ENCODE measurements at regions not wholly inside any gene's neighbourhood (a gene's known extent, or its start where the extent isn't known, plus 50 kb on each side); places are given as distances from the start of the nearest gene placed in this dataset.

DNA sequence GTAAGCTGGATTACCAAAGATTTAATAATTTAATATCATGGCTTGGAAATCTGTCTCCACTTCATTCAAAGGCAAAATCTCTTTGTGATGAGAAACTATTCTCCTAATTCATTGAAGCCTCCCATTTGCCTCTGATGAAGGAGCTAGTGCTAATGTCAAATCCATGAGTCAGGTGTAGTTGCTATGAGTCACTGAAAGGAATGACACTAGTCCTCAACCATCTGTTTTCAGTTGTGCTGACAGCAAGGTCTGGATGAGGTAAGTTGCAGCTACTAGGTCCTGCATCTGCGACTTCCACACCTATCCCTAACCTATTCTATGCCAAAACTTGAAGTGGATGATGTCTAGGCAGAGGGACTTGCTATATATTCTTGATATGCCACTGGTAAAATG is 324.0 kb upstream of the UBE2E3 start:
- no peak overlapping the region for H3K4me3 ChIP-seq
- H3K9me3 ChIP-seq (replicated peaks) = no peaks in the 10 kb centered on the region
- H3K4me1 ChIP-seq = 0 out of 2 replicates have a peak, but pooled peaks cover 3% of the 10 kb centered on the region
- no peaks in the 10 kb centered on the region for H3K36me3 ChIP-seq
- DNase-seq = no peak
- H3K27me3 ChIP-seq = no peaks in the 10 kb centered on the region
- H3K27ac ChIP-seq = no peak overlapping the region

GRCh38 chr2:180655842-180656454 is 324.5 kb upstream of the UBE2E3 start:
- no peak for DNase-seq
- Histone ChIP-seq H3K36me3 (no peaks in the 10 kb centered on the region), H3K4me3 (no peak overlapping the region), H3K9me3 (replicated peaks) (no peaks in the 10 kb centered on the region), H3K4me1 (0 out of 2 replicates have a peak, but pooled peaks cover 3% of the 10 kb centered on the region), H3K27ac (no peak overlapping the region), H3K27me3 (no peaks in the 10 kb centered on the region)

DNA sequence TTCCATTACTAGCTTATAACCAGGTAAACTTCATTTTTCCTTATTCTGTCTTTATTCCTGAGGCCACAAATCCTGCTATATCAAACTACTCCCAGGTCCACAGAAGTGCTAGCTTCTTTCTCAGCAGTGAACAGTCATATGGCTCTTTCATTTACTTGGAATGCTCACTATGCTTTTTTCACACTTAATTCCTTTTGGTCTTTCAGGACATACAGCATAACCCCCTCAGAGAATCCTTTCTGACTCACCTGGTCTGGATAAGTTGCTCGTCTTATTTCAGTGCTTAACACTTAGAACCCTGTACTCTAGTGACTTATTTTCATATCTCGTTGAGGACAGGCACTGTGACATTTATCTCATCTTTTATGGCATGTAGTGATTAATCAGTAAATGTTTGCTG is 325.0 kb upstream of the UBE2E3 start:
- no peak overlapping the region for H3K4me3 ChIP-seq
- no peak overlapping the region for H3K27ac ChIP-seq
- no peak for DNase-seq
- H3K27me3 ChIP-seq = no peaks in the 10 kb centered on the region
- H3K4me1 ChIP-seq = 0 out of 2 replicates have a peak, but pooled peaks cover 3% of the 10 kb centered on the region
- H3K36me3 ChIP-seq = no peaks in the 10 kb centered on the region
- H3K9me3 ChIP-seq (replicated peaks) = no peaks in the 10 kb centered on the region

- no peak overlapping the region for H3K4me3 ChIP-seq
- no peak for DNase-seq
- H3K27me3 ChIP-seq = no peaks in the 10 kb centered on the region
- H3K9me3 ChIP-seq (replicated peaks) = no peaks in the 10 kb centered on the region
- H3K27ac ChIP-seq = no peak overlapping the region
- 0 out of 2 replicates have a peak, but pooled peaks cover 3% of the 10 kb centered on the region for H3K4me1 ChIP-seq
- no peaks in the 10 kb centered on the region for H3K36me3 ChIP-seq
These were observed 326.9 kb upstream of the UBE2E3 start for GRCh38 chr2:180653481-180653880.

DNA sequence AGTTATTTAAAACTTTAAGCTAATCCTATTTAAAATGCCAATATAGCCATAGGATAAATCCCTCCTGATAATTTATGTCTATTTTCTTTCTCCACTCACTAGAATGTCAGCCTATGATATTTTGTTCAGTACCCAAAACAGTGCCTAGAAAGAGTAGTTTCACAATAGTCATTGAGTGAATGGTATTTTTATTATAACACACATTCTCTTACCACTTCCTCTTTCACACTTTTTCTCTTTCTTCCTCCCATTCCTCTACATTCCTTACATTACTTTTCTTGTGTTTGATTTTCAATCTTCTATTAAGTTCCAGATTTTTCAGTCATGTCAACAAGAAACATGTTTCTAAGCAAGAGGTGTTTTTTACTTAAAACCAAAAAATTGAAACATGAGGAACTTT is 327.6 kb upstream of the UBE2E3 start:
- Histone ChIP-seq H3K27me3 (no peaks in the 10 kb centered on the region), H3K4me1 (0 out of 2 replicates have a peak, but pooled peaks cover 3% of the 10 kb centered on the region), H3K9me3 (replicated peaks) (no peaks in the 10 kb centered on the region), H3K27ac (no peak overlapping the region), H3K4me3 (no peak overlapping the region), H3K36me3 (no peaks in the 10 kb centered on the region)
- no peak for DNase-seq

GRCh38 chr2:180651596-180651995 is 328.8 kb upstream of the UBE2E3 start:
- Histone ChIP-seq H3K27ac (no peak overlapping the region), H3K9me3 (replicated peaks) (no peaks in the 10 kb centered on the region), H3K36me3 (no peaks in the 10 kb centered on the region), H3K27me3 (no peaks in the 10 kb centered on the region), H3K4me1 (0 out of 2 replicates have a peak, but pooled peaks cover 3% of the 10 kb centered on the region), H3K4me3 (no peak overlapping the region)
- DNase-seq = no peak

DNA sequence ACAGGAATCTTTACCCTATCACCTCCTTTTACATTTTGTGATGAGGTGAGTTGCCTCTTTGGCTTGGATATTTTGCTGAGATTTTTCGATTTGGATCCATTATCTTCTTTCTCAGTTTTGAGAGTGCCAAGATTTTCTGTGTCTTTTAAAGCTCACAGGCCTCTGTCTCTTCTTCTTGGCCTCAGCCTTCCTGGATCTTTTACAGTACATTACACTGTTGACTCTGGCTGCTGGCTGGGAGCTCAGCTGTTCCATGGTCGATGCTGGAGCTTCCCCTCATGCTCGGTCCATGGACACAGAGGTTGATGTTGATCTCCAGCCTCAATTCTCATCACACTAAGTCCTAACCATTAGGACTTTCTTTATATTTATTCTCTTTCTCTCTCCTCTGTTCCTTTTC is 332.8 kb upstream of the UBE2E3 start:
- peak in 1 of 2 experiments; percentile 25 for DNase-seq
- Histone ChIP-seq H3K27ac (no peak overlapping the region), H3K4me1 (0 out of 2 replicates have a peak, but pooled peaks cover under 1% of the 10 kb centered on the region), H3K4me3 (no peak overlapping the region), H3K27me3 (no peaks in the 10 kb centered on the region), H3K36me3 (no peaks in the 10 kb centered on the region), H3K9me3 (replicated peaks) (no peaks in the 10 kb centered on the region)

DNA sequence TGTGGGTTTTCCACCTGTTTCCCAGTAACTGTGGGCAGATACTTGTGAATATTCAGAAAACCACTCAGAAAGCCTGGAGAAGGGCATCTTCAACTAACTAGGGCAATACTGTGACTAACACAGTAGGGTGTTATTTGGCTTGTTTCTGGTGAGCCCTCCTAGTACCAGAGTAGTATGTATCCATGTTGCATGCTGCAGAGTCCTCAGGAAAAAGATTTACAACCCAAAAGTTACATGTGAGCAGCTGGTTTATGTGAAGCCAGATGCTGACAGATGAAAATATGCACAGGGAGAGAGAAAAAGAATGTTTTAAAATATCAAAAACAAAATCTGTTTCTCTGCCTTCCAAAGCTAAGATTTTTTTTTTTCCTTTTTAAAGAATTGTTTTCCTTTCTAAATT is 333.2 kb upstream of the UBE2E3 start:
- H3K27ac ChIP-seq = no peak overlapping the region
- no peaks in the 10 kb centered on the region for H3K9me3 ChIP-seq (replicated peaks)
- H3K4me3 ChIP-seq = no peak overlapping the region

GRCh38 chr2:180646756-180647155 is 333.6 kb upstream of the UBE2E3 start:
- DNase-seq = no peak
- H3K27me3 ChIP-seq = no peaks in the 10 kb centered on the region
- H3K4me1 ChIP-seq = no peaks in the 10 kb centered on the region
- H3K27ac ChIP-seq = no peak overlapping the region
- H3K9me3 ChIP-seq (replicated peaks) = no peaks in the 10 kb centered on the region
- no peak overlapping the region for H3K4me3 ChIP-seq
- H3K36me3 ChIP-seq = no peaks in the 10 kb centered on the region

More for the DNA sequence above, 333.2 kb upstream of the UBE2E3 start:
- DNase-seq = no peak
- Histone ChIP-seq H3K36me3 (no peaks in the 10 kb centered on the region), H3K4me1 (no peaks in the 10 kb centered on the region), H3K27me3 (no peaks in the 10 kb centered on the region)

DNA sequence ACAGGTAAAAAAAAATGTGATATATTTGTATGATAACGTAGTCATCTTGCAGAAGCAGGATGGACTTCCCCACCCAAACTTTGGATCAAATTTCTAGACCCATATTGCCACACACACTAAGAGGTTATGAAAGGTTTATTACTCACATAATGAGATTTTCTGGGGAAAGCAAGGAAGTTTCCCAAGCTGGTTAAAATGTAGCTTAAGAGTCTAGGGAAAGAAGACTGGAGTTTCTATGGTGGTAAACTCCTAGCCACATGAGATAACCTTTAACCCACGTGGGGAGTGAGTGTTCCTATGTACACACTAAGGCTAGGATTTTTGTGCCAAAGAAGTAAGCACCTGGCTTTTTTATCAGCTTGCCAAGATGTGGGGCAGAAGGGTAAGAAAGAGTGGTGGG is 335.7 kb upstream of the UBE2E3 start:
- Histone ChIP-seq H3K4me1 (no peaks in the 10 kb centered on the region), H3K36me3 (no peaks in the 10 kb centered on the region), H3K4me3 (no peak overlapping the region), H3K27me3 (no peaks in the 10 kb centered on the region), H3K9me3 (replicated peaks) (no peaks in the 10 kb centered on the region), H3K27ac (no peak overlapping the region)
- peak in 1 of 2 experiments; percentile 27 for DNase-seq

- no peak overlapping the region for H3K27ac ChIP-seq
- no peaks in the 10 kb centered on the region for H3K4me1 ChIP-seq
- DNase-seq = no peak
- no peaks in the 10 kb centered on the region for H3K9me3 ChIP-seq (replicated peaks)
- H3K36me3 ChIP-seq = no peaks in the 10 kb centered on the region
- H3K27me3 ChIP-seq = no peaks in the 10 kb centered on the region
- H3K4me3 ChIP-seq = no peak overlapping the region
These were observed 349.6 kb upstream of the UBE2E3 start for GRCh38 chr2:180630756-180631155.

DNA sequence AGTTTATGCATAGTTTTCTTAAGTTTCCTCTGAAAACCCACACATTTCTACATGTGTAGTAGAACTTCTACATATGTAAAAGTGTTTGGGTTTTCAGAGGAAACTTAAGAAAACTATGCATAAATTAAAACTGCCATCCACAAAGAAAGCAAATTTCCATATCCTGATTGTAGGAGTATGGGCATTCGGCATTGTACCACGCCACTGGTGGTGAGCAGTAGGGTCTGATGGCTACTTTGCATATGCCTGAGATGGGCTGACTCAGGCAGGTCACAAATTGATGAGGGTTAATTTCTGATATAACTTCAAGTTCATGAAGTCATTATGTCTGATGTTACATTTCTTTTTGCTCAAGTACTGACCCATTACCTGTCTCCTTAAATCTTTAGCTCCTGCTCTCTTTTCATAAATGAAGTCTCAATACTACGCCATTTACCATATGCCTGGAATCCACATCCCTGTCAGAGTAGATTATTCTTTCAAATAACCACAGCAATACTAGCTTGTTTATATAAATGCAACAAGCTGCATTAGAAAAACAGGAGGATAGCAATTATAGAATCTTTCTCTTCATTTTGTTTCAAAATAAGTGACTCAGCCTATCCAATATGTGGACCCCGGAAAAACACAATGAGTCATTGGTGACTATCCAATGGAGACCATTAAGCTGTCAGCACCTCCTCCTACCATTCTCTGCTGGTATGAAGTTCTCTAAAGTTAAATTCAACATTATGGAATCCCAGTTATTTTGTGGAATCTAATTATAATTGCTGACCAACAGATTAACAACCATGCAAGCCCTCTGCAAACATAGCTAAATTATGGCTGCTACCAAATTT is 355.2 kb upstream of the UBE2E3 start:
- Histone ChIP-seq H3K36me3 (no peaks in the 10 kb centered on the region), H3K27ac (no peak overlapping the region), H3K27me3 (no peaks in the 10 kb centered on the region), H3K9me3 (replicated peaks) (no peaks in the 10 kb centered on the region), H3K4me1 (peaks cover 4% of the 10 kb centered on the region), H3K4me3 (no peak overlapping the region)
- no peak for DNase-seq

DNA sequence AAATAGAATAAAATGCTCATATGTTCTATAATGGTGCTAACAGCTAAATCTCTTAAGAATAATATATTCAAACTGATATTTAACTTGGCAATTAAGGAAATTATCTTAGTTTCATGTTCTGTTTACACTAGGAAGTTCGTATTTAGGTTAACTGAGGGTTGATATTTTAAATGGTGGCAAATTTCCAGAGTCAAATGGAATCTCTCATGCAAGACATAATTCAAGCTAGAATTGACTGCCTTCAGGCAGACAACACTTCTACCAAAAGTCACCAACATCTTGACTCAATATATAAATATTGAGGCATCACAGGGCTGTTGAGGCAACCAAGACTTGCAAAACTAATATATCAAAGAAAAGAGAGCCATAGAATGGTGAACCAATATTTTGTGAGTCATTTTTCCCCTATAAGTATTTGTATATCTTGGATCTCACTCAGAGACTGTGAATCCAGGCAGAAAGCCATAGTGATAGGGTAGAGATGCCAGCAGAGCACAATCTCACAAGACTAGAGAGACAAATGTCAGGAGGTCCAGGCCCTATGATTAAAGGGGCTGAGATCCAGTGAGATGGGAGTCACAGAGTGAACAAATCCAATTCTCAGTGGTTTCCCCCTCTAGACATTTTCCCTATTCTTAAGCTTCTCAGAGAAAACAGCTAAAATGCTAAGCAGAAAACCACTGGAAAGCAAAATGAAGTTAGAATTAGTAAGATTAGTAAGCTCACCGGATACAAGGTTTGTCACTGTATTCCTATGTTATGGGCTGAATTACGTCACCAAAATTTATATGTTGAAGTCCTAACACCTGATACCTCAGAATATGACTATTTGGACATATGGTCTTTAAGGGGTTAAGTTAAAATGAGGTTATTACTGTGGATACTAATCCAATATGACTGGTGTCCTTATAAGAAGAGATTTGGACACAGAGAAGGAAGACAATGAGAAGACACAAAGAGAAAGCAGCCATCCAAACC is 358.2 kb upstream of the UBE2E3 start:
- DNase-seq = no peak

GRCh38 chr2:180621366-180621765 is 359.0 kb upstream of the UBE2E3 start:
- DNase-seq = no peak
- no peak overlapping the region for H3K4me3 ChIP-seq
- peaks cover 20% of the 10 kb centered on the region for H3K4me1 ChIP-seq
- H3K27me3 ChIP-seq = no peaks in the 10 kb centered on the region
- H3K27ac ChIP-seq = no peak overlapping the region
- H3K9me3 ChIP-seq (replicated peaks) = no peaks in the 10 kb centered on the region
- no peaks in the 10 kb centered on the region for H3K36me3 ChIP-seq

More for the DNA sequence above, 358.2 kb upstream of the UBE2E3 start:
- Histone ChIP-seq H3K27ac (no peak overlapping the region), H3K36me3 (no peaks in the 10 kb centered on the region), H3K4me1 (peaks cover 20% of the 10 kb centered on the region), H3K4me3 (no peak overlapping the region), H3K9me3 (replicated peaks) (no peaks in the 10 kb centered on the region), H3K27me3 (no peaks in the 10 kb centered on the region)
